Colonic mucosa (tissue), 4 donors: ENCODE measurements at regions not wholly inside any gene's neighbourhood (a gene's known extent, or its start where the extent isn't known, plus 50 kb on each side); places are given as distances from the start of the nearest gene placed in this dataset.

Experiments used
- DNase-seq: peaks from one replicate; pipeline ENCODE4 v3.0.0-alpha.2; 2020
- H3K27ac ChIP-seq: fragments of 200-600 bp; one replicate; pipeline ENCODE4 v1.8.0; 2021
- H3K27me3 ChIP-seq: fragments of 200-600 bp; one replicate; pipeline ENCODE4 v1.8.0; 2021
- H3K36me3 ChIP-seq: fragments of 200-600 bp; one replicate; pipeline ENCODE4 v1.8.0; 2021
- H3K4me1 ChIP-seq: fragments of 200-600 bp; one replicate; pipeline ENCODE4 v1.8.0; 2021; ENCODE audit warnings: mild to moderate bottlenecking
- H3K4me3 ChIP-seq: fragments of 200-600 bp; one replicate; pipeline ENCODE4 v1.8.0; 2021
- H3K9ac ChIP-seq, 2 donors: one replicate each; pipeline ENCODE4 v1.7.0; 2013; ENCODE audit warnings: control low read depth in 2 of 2, low read depth in 2 of 2, low read length in 2 of 2
- H3K9me3 ChIP-seq: fragments of 200-600 bp; one replicate; pipeline ENCODE4 v1.8.0; 2021
- intact Hi-C: fragments of 100-400 bp; cut with DNase I; formaldehyde crosslinking; loops from one replicate; pipeline ENCODE4 v1.14.1; 2022
- TF ChIP-seq, protein P1 (sequence below): fragments of 200-600 bp; IDR thresholded peaks from one replicate; pipeline ENCODE4 v1.8.0; 2022; ENCODE audit warnings: antibody characterized with exemption, mild to moderate bottlenecking
- donor health status: healthy.
- donor health status: DM: no; HTN: no; CAD: no.
- donor health status: DM: no; HTN: no; CAD: no.

DNA sequence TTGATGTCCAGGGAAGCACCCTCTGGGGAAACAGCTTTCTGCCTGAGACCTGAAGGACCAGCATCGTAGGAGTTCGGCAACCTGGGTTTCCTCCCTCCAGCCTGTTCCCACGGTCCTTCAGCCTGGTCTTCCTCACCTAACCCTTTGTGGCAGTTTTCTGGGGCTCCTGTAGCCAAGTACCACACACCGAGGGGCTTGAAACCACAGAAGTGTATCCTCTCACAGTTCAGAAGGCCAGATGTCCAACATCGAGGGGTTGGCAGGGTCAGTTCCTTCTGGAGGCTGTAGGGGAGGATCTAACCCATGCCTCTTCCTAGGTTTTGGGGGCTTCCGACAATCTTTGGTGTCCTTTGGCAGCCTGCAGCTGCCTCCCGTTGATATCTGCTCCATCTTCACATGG, 381.0 kb upstream of the TNRC6C start:
- intact Hi-C loops: no loop called here
- TF ChIP-seq, protein P1, sequence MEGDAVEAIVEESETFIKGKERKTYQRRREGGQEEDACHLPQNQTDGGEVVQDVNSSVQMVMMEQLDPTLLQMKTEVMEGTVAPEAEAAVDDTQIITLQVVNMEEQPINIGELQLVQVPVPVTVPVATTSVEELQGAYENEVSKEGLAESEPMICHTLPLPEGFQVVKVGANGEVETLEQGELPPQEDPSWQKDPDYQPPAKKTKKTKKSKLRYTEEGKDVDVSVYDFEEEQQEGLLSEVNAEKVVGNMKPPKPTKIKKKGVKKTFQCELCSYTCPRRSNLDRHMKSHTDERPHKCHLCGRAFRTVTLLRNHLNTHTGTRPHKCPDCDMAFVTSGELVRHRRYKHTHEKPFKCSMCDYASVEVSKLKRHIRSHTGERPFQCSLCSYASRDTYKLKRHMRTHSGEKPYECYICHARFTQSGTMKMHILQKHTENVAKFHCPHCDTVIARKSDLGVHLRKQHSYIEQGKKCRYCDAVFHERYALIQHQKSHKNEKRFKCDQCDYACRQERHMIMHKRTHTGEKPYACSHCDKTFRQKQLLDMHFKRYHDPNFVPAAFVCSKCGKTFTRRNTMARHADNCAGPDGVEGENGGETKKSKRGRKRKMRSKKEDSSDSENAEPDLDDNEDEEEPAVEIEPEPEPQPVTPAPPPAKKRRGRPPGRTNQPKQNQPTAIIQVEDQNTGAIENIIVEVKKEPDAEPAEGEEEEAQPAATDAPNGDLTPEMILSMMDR: no peak
- no peak for DNase-seq
- Histone ChIP-seq H3K27ac (no peak overlapping the region), H3K4me3 (no peak overlapping the region), H3K27me3 (no peaks in the 10 kb centered on the region), H3K4me1 (no peaks in the 10 kb centered on the region), H3K9ac (no peak overlapping the region), H3K36me3 (no peaks in the 10 kb centered on the region), H3K9me3 (no peaks in the 10 kb centered on the region)

DNA sequence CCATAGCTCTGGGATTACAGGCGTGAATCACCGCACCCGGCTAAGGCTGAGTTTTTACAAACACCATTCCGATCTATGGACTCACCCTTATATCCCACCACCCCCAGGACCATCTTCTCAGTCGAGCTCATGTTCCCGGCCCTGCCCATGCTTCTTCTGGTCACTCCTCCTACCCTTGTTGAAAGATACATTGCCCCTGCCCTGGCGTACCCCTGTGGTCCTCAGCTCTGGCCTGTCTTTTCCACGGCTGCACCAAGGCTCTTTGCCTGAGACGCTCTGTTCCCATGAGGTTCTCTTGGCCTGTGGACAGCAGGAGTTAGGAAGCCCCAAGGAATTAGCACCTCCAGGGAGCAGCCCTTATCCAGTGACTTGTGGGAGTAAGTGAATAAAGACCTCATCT, 379.4 kb upstream of the TNRC6C start:
- Histone ChIP-seq H3K27ac (no peak overlapping the region), H3K4me1 (no peaks in the 10 kb centered on the region), H3K9ac (no peak overlapping the region), H3K9me3 (no peaks in the 10 kb centered on the region), H3K36me3 (no peaks in the 10 kb centered on the region), H3K27me3 (no peaks in the 10 kb centered on the region), H3K4me3 (no peak overlapping the region)
- TF ChIP-seq, protein P1: no peak
- intact Hi-C loops: no loop called here
- DNase-seq: no peak

DNA sequence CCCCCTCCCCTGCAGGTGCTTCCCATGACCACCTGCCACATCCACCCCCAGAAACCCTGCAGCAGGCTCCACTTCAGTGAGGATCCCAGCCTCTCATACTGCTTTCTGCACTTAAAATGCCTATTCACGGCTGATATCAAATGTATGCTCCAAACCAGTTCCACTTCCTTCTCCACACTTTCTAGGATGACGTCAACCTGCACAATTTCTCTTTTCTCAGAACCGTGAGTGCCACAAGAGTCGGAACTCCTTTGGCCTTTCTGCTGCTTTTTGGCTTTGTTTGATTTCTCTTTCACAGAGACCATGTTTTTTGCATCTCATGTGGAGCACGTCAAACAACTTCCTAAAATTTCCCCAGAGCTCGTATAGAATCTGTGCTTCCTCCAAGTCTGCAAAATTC, 378.8 kb upstream of the TNRC6C start:
- TF ChIP-seq, protein P1: no peak
- Histone ChIP-seq H3K9ac (no peak overlapping the region), H3K4me3 (no peak overlapping the region), H3K27ac (no peak overlapping the region), H3K9me3 (no peaks in the 10 kb centered on the region), H3K36me3 (no peaks in the 10 kb centered on the region), H3K4me1 (no peaks in the 10 kb centered on the region), H3K27me3 (no peaks in the 10 kb centered on the region)
- no peak for DNase-seq
- intact Hi-C loops: no loop called here

DNA sequence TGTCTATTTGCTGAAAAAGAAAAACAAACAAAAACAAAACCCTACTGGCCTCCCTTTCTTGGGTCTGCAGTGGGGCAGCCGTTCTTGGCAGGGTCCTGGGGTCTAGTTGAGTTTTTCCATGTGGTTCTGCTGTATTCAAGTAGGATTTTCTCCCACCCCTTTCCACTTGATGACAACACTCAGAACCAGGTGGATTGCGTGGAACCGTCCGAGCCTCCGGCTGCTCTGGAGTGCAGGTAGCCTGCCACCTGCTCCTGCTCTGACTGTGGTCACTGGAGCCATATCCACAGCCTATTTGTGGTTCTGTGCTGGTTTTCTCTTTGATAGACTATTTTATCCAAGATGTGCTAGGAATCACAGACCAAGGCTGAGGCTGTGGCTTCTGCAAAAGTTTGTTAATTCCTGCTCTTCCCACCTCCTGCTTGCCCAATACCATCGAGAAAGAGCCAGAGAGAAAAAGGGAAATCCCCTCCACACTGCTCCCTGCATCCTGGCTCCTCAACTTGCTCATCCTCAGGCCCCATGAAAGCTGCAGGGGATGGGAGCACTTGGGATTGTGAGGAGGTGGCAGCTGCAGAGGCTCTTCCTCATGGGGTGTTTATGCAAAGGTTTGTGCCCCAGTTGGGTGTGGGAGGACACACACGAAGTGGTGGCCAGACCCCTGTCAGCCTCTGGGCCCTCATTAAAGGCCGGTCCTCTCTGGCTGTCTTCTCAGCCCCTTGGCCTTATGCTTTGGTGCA, 377.8 kb upstream of the TNRC6C start:
- H3K27me3 ChIP-seq: no peaks in the 10 kb centered on the region
- no peak overlapping the region for H3K4me3 ChIP-seq
- no peaks in the 10 kb centered on the region for H3K9me3 ChIP-seq
- no peak overlapping the region for H3K27ac ChIP-seq
- TF ChIP-seq, protein P1: no peak
- no peak overlapping the region for H3K9ac ChIP-seq
- no peak for DNase-seq
- intact Hi-C loops: no loop called here
- H3K36me3 ChIP-seq: no peaks in the 10 kb centered on the region
- H3K4me1 ChIP-seq: no peaks in the 10 kb centered on the region

DNA sequence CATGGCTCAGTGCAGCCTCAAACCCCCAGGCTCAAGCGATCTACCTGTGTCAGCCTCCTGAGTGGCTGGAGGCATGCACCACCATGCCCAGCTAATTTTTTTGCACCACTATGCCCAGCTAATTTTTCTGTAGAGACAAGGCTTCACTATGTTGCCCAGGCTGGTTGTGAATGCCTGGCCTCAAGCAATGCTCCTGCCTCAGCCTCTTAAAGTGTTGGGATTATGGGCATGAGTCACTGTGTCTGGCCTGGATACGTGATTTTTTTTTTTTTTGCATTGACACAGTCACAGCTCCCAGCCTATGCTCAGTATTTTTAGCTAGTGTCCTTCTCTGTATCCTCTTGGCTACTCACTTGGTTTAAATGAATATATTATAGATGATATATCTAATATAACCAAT, 377.0 kb upstream of the TNRC6C start:
- DNase-seq: no peak
- H3K36me3 ChIP-seq: no peaks in the 10 kb centered on the region
- H3K27me3 ChIP-seq: no peaks in the 10 kb centered on the region
- no peak overlapping the region for H3K4me3 ChIP-seq
- no peaks in the 10 kb centered on the region for H3K9me3 ChIP-seq
- TF ChIP-seq, protein P1: no peak
- H3K27ac ChIP-seq: no peak overlapping the region
- intact Hi-C loops: no loop called here
- H3K9ac ChIP-seq: no peak overlapping the region
- no peaks in the 10 kb centered on the region for H3K4me1 ChIP-seq
